Stimulated activated CD8-positive, alpha-beta memory T cell treated with anti-CD3 and anti-CD28 coated beads, Interleukin-15, amount 100 ng/mL, for 24 hours (primary cell): ENCODE measurements at regions not wholly inside any gene's neighbourhood (a gene's known extent, or its start where the extent isn't known, plus 50 kb on each side); places are given as distances from the start of the nearest gene placed in this dataset.

ENCODE experiments used
- DNase-seq: peaks from one replicate; pipeline ENCODE4 v3.0.0-alpha.2; 2020; ENCODE audit warnings: low read depth

DNA sequence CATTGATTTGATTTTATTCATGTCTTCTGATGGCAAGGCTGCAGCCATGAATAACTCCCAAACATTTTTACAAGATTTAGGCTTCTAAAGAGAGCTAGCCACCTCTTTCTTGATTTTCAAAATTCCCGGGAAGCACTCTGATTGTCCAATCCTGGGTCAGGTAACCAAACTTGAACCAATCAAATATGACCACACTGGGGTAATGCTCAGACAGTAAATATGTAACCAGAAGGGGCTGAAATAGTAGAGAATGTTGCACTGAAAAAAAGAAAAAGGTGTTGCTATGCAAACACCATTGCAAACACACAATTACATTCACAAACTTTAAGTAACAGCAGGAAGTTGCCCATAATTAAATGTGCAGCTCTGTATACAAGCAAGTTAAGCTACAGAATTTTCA, 112.9 kb upstream of the IQCM start:
- DNase-seq, result no peak

DNA sequence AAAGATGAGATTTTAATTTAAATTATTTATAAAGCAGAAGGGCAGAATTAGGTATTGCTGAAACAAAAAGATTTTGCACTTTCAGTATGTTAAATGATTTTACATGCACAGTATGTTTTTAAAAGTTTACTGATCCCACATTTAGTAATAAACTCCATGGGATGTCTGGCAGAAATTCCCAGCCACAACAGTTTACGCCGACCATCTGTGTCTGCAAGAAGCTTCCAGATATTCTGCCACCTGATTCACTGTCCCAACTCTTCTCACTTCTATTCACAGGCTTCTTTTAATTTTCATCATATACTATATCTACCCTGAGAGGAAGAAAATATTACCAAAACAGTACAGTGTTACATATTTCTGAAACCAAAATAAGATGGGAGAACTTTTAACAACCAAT, 115.8 kb upstream of the IQCM start:
- DNase-seq, result no peak

DNA sequence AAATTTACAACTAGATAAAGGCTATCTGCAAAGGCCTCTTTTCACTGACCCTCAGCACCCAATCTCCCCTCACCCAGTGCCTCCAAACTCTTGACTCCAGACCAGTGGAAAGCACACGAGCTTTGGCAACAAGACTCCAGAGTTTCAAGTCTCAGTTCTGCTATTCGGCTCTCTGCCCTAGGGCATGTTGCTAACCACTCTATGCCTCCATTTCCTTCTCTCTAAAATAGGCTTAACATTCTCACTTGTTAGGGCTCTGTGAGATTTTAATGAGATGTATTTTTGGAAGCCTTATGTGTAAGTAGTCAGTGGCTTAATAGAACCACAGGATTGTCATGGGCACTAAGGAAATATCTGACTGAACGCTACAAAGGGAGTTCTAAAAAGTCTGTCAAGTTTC, 116.5 kb upstream of the IQCM start:
- no peak for DNase-seq

DNA sequence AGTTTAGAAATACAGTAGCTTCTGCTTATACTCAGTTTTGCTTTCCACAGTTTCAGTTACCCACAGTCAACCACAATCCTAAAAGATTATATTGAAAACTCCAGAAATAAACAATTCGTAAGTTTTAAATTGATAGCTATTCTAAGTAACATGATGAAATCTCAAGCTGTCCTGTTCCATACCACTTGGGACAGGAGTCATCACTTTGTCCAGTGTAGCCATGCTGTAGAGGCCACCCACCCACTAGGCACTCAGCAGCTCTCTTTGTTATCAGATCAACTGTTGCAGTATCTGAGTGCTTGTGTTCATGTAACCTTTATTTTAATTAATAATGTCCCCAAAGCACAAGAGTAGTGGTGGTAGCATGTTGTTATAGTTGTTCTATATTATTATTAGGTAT, 117.5 kb upstream of the IQCM start:
- DNase-seq, result no peak

DNA sequence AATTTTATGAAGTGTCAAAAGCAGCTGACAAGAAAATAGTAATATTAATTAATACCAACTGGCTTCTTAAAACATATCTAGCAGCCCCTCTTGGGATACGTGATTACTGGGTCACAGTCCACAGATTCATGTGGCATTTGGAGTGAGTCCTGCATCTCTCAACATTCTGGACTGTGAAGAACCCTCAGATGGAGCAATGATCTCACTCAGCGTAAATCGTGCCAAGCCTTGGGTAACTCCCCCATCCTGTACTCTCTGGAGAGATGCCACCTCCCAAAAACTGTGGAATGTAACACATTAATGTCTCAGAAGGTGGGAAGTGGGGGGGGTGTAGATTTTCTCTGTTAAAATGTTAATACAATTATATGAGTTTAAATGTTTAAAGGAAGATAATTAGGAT, 118.2 kb upstream of the IQCM start:
- DNase-seq, result no peak

DNA sequence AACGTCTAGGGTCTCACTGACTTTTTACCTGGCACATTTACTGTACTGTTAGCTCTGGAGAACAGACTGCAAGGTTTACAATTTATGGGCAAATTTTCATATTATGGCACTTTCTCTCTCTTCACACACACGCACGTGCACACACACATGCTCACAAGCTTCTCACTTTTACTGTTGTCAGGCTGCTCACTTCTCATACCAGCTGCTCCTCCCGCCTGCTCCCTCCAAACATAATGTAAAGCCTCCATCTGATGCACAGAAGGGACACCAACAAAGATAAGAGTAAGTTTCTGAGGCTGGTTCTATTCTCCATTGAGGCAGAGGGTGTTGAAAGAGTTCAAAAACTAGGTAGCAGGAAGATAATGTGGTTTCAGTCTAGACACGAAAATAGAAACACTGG, 128.9 kb upstream of the DCLK2 start:
- no peak for DNase-seq

DNA sequence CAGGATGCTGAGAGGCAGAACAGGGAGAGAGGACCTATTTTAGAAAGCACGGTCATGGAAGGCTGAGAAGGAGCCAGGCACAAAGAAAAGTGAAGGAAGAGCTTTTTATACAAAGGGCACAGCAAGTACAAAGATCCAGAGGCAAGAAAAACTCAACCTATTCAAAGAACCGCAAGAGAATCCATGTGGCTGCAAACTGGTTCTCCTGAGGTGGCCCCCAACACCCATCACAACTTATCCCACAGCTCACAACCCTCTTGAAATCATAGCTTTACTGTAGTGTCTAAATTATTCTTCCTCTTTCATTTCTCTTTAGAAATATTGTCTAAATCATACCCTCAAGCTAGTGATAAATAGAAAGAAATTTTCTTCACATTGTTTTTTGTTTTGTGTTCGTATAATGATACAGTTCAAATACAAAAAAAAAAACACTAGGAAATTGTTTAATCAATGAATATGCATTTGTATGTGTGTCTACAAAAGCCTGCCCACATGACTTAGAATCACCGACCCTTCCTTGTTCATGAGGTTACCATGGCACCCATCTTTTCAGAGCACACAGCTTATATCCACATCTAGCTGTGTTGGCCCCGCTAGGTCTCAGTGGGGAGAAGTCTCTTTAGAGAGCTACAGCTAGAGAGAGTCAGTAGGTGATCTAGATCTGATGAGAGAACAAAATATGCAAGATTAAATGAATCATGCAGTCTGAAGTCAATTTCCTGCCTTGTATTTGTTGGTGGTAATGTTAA, 126.9 kb upstream of the DCLK2 start:
- DNase-seq, result no peak

DNA sequence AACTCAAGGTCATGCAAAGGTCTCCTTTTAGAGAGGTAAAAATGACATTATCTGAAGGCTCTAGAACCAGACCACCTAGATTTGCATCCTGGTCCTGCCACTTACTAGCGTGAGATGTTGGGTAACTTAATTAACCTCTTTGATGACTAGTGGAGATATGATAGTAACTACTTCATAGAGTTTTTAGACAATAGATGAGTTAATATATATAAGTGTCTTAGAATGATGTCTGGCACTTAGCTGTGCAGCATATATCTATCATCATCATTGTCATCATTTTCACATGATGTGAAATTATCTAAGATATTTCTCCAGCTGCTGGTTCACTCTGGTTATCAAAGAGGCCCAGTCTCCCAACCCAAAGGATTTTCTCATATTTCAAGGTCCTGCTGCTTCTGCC, 126.1 kb upstream of the DCLK2 start:
- DNase-seq, result no peak

DNA sequence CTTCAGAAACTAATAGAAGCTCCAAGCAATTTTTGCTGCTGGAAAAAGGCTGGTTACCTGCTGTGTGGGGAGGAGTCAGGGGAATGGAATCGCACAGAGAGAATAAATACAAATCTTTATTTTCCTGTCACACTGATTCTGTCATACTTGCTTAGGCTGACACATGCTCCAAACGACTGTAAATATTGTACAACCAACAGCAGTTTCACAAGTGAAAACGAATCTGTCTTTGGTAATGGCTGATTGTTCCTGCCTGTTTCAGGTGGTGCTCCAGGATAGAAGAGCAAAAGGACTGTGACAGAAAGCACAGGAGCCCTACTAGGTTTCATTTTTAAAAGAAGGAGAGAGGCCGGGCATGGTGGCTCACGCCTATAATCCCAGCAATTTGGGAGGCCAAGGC, 125.5 kb upstream of the DCLK2 start:
- DNase-seq, result no peak

DNA sequence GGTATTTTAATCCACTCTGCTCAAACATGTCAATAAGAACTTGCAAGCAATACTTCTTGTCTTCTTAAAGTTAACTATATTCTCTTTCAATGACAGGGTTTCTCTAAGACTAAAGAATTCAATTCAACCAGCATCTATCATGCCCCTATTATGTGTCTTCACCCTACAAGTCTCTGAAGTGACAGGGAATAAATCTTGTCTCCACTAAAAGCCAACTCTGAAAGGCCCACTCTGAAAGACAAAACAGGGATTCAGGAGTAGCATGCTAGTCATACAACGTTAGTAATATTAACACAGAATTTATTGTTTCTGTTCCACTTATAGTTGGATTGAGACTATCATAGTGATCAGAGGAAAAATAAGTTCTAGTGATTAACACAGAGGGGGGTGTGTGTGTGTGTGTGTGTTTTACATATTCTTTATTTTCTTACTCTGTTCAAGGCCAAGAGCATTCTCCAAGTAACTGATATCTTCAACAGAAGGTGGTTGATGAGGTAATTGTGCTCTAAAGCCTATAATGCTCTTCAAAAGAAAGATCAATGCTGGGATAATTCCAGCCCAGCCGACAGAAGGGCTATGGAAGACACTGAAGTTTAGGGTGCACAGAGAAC, 122.4 kb upstream of the DCLK2 start:
- no peak for DNase-seq

DNA sequence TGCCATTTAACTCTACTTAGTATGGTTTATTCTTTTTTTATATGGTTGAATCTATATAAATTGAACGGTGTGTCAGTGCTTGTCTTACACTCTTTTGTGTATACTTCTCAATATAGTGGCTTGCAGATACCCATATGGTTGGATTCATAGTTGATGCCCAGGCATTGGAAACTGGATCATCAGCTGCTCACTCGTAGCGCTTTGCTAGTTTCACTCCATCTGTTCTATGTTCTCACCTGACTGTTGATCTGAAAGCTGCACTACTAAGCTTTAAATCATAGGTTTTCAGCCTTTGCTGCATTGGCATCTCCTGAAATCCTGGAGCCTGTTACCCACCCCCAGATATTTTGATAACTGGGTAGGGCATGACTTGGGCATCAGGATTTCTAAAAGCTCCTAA, 121.6 kb upstream of the DCLK2 start:
- DNase-seq, result no peak

DNA sequence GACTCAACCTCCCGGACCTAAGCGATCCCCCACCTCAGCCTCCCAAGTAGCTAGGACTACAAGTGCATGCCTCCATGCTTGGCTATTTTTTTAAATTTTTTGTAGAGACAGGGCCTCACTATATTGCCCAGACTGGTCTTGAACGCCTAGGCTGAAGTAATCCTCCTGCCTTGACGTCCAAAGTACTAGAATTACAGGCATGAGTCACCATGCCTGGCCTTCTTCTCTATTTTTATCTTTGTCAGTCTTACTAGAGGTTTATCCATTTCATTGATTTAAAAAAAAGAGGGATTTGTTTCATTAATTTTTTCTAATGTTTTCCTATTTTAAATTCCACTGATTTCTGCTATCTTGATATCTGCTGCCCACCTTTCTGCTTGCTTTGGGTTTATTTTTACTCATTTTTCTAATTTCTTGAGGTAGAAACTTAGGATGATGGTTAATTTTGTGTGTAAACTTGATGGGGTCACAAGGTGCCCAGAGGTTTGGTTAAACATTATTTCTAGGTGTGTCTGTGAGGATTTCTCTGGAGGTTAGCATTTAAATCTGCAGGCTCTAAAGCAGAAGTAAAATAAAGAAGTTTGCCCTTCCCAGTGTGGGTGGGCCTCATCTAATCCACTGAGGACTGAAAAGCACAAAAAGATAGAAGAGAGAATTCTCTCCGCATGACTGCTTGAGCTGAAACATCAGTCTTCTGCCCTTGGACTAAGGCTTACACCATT, 116.2 kb upstream of the DCLK2 start:
- no peak for DNase-seq

DNA sequence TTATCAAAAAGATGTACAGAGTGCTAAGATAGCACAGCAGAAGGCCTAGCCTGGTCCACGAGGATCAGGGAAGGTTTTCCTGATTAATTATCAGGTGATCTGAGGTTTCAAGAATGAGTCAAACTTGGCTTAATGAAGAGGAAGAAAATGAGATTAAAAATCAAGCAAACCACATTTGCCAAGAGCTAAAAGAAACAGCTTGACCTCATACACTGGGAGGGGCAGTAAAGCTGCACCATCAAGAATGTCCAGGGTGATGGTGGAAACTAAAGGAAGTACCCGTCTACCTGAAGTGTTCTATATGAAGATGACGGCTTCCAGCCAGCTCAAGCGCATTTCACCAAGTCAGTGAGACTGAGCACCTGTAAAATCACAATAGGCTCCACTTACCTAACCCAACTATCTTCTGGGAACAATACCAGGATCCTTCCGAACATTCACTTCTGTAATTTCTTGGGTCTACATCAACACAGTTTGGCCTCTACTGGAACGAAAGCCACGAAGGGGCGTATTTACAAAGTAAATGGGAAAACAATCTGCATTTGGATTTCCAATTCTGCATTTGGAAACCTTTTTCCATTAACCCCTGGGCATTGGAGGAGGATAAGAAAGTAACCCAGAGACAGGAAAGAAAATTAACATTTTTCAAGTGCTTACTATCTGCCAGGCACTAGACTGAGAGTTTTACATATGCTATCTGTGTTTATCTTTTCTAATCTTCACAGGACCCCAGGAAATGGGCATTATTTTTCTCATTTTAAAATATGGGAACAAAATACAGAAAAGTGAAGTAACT, 114.0 kb upstream of the DCLK2 start:
- DNase-seq, result no peak

DNA sequence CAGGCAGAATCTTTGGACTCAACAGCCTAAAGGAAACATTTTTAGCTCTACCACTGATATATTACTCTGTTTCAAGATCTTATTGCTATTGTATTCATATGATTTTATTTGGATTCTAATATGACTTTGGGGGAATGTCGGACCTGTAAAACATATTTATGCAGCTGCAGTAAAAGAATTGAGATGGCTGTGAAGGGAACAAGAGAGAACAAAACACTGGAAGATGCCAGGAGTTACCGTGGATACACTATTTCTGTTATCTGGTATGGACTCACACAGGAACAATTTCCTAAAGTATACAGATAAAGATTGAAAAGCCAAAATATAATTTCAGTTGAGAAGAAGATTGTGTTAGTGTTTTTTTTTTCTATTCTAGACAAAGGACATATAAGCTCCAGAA, 113.0 kb upstream of the DCLK2 start:
- no peak for DNase-seq

DNA sequence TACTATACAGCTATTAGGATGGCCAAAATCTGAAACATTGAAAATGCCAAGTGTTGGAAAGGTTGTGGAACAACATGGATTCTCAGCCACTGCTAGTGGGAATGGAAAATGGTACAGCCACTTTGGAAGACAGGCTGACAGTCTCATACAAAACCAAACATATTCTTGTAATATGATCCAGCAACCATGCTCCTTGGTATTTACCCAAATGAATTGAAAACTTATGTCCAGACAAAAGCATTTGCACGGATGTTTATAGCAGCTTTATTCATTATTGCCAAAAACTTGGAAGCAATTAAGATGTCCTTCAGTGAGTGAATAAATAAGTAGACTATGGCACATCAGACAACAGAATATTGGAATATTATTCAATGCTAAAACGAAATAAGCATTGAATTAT, 105.8 kb upstream of the DCLK2 start:
- DNase-seq, result no peak

DNA sequence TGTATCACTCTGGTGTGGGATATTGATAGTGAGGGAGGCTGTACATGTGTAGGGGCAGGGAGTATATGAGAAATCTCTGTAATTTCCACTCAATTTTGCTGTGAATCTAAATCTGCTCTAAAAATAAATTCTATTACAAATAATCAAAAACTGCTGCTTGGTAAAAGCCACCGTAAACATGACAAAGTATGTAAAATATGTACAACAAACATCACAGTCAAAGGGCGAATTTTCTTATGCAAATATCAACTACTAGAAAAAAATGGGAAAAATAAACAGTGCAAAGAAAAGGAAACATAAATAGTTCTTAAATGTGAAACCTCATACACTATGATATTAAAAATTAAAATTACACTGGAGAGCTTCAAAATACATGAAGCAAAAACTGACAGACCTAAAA, 105.1 kb upstream of the DCLK2 start:
- no peak for DNase-seq

DNA sequence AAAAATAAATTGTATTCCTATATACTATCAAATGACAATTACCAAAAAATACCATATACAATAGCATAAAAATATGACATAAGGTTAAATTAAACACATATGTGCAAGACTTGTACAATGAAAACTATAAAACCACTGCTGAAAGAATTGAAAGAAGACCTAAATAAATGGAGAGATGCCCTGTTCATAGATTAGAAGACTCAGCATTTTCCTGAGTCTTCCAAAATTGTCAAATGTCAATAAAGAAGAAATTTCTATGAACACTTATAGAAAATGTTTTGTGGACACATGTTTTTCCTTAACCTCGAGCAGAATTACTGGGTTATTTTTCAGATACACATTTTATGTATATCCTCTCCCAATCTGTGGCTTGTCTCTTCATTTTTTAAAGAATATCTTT, 103.1 kb upstream of the DCLK2 start:
- DNase-seq, result no peak

DNA sequence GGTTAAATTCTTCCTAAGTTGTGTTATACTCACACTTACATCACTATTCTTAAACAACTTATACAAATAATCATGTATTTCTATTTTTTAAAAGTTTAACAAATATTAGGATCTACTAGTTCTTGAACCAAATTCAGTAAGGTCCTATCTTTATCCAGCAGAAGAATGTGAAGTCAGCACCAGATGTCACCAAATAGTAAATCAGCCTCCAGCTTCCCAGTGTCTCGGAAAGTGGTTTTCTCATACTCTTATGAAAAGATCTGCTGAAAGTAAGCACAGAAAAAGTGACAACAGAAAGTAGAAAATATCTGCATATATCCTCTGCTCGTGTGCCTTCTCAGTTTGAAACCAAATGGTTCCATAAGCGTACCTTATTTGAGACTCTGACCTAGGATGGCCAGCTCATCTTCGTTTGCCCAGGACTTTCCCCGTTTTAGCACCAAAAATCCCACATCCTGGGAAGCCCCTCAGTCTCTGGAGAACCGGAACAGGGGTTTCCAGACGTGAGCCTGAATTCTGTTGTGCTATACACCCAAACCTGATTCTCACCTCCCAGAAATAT, 98.0 kb upstream of the DCLK2 start:
- no peak for DNase-seq

DNA sequence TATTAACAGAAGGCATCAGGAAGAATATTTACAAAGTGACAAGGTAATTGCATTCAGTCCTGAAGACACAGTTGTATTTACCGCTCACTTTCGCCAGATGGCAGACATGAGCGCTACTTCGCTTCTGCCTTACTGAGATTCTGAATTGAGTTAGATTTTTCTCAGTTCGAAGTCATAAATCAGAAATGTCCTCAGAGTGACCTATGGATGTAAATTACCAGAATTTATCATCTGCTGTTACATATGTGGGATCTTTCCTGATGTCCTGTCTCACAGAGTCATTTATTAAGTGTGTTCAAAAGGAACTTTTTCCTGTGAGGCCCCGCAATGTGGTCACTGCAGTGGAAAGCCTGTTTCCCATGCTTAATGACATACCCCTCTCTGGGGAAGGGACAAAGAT, 97.3 kb upstream of the DCLK2 start:
- peak; percentile 1 for DNase-seq

DNA sequence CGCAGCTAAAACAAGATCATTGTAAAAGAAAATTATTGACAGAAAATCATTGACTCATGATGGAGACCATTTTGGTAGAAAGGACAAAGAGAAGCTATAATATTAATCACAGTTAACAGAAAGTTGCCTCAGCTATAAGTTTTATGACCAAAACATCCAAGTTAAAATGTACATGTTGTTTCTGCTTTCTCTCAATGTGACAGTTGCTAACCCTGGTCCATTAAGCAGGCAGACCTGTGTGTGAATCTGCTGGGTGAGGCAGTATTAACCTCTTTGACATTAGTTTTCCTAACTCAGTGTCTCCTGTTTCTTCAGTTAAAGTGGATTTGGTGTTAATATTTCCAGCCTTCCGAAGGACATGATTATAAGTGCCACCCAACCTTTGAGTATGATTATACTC, 94.8 kb upstream of the DCLK2 start:
- DNase-seq, result no peak

DNA sequence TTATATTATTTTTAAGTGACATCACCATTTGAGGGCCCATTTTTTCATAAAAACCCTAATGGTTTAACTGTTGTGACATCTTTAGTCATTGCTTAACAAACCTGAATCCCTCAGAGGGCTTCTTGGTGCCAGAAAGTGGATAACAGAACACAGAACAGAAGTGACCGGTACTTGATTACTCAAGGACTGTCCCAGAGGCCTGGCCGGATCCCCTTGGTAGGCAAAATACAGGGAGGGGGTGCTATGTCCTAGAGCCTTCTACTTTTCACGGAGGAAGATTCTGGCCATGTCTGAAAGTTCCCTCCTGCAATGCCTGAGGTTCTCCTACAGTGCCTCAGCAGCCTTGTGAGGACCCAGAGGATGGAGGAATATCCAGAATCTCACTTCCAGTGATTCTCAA, 94.3 kb upstream of the DCLK2 start:
- DNase-seq, result no peak

DNA sequence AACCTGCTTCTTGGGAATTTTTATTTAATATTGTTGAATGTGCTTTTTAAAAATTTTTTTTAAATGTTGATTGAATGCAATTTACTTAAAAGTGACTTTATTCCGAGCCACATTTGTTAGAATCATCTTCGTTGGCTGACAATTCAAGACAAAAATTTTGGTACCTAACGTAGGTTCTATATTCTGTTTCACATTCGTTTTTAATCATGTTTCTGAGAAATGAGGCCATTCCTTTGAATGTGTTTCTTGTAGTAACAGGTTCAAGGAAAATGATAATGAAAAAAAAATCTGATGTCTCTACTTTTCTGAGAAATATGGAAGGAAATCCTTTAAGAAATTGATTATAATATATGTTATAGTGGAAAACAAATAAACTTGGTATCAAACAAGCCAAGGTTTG, 92.3 kb upstream of the DCLK2 start:
- no peak for DNase-seq
